ENCODE measurements at regions not wholly inside any gene's neighbourhood (a gene's known extent, or its start where the extent isn't known, plus 50 kb on each side); places are given as distances from the start of the nearest gene placed in this dataset.

- no peak for TF ChIP-seq CTCF (IDR thresholded peaks at IDR 0.05)
- no peak for TF ChIP-seq POLR2A (IDR thresholded peaks at IDR 0.05)
Measured at GRCh38 chr10:89916468-89917215, 215.3 kb downstream of the KIF20B start.

Measured in vagina (tissue), 2 donors.